MM.1S (cell line): ENCODE measurements at regions not wholly inside any gene's neighbourhood (a gene's known extent, or its start where the extent isn't known, plus 50 kb on each side); places are given as distances from the start of the nearest gene placed in this dataset.

ENCODE experiments used
- CTCF ChIP-seq: fragments of 300-600 bp; sonication (generic); IDR thresholded peaks from 2 replicates; pipeline ENCODE4 v1.5.1; 2016; ENCODE audit warnings: antibody characterized with exemption, low read length, mixed read lengths
- EZH2 ChIP-seq: fragments of 300-600 bp; sonication (generic); optimal IDR thresholded peaks from 2 replicates; pipeline ENCODE3; 2017; ENCODE audit warnings: low read depth, mild to moderate bottlenecking, antibody characterized with exemption, low read length, mixed read lengths

- TF ChIP-seq CTCF (no peak), EZH2 (no peak)
These were observed 107.6 kb upstream of the SMURF2 start for GRCh38 chr17:64769712-64770111.
